ENCODE measurements at regions not wholly inside any gene's neighbourhood (a gene's known extent, or its start where the extent isn't known, plus 50 kb on each side); places are given as distances from the start of the nearest gene placed in this dataset.

DNA sequence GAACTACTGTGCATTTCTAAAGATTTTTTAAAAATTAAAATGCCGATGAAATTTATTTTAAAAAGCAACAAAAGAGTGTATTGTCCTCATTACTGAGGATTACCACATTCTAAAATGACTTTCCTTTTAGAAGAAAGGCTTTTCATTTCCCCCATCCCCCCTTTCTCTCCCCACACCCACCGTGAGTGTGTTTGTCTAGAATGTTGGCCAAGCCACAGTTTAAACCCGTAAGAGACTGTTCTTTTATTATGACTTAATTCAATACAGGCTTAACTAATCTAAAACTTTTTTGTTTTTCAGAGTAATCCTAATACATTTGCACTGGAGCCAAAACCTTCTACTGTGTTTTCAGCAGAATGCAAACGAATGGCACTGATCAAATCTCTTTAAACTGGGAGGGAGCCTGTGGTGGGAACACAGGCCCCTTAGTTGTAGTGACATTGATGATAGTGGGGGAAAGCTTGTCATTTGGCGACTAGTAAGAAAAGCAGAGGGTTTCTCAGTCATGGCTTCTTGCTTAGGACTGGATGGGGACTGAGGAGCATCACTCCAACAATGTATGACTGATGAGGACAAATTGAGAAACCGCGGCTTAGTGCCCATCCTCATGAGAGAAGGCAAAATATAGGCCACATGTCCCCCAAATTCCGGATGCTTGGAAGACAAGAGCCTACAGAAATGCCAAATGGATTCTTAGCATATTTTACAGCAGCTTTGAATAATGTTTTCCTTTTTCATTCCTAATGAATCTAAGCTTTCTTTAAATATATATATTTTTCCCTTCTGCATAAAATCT is 154.0 kb upstream of the SMIM21 start:
- H3K27me3 ChIP-seq = no peaks in the 10 kb centered on the region
- H3K4me1 ChIP-seq = no peaks in the 10 kb centered on the region
- no peaks in the 10 kb centered on the region for H3K36me3 ChIP-seq
- H3K9me3 ChIP-seq = no peaks in the 10 kb centered on the region
- ATAC-seq = no peak
- no peak overlapping the region for H3K27ac ChIP-seq
- H3K4me3 ChIP-seq = no peak overlapping the region
- no peak for TF ChIP-seq POLR2A (IDR thresholded peaks at IDR 0.05)
- TF ChIP-seq EP300 (IDR thresholded peaks at IDR 0.05) = no peak
- TF ChIP-seq POLR2AphosphoS5 (IDR thresholded peaks at IDR 0.05) = no peak
- TF ChIP-seq, protein P1, sequence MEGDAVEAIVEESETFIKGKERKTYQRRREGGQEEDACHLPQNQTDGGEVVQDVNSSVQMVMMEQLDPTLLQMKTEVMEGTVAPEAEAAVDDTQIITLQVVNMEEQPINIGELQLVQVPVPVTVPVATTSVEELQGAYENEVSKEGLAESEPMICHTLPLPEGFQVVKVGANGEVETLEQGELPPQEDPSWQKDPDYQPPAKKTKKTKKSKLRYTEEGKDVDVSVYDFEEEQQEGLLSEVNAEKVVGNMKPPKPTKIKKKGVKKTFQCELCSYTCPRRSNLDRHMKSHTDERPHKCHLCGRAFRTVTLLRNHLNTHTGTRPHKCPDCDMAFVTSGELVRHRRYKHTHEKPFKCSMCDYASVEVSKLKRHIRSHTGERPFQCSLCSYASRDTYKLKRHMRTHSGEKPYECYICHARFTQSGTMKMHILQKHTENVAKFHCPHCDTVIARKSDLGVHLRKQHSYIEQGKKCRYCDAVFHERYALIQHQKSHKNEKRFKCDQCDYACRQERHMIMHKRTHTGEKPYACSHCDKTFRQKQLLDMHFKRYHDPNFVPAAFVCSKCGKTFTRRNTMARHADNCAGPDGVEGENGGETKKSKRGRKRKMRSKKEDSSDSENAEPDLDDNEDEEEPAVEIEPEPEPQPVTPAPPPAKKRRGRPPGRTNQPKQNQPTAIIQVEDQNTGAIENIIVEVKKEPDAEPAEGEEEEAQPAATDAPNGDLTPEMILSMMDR (IDR thresholded peaks at IDR 0.05) = no peak
- WGBS, 2 donors (ENCODE audit: low coverage in 1 of 2) = 65 to 69% methylated on average over 7 to 8 of the region's 8 CpGs

DNA sequence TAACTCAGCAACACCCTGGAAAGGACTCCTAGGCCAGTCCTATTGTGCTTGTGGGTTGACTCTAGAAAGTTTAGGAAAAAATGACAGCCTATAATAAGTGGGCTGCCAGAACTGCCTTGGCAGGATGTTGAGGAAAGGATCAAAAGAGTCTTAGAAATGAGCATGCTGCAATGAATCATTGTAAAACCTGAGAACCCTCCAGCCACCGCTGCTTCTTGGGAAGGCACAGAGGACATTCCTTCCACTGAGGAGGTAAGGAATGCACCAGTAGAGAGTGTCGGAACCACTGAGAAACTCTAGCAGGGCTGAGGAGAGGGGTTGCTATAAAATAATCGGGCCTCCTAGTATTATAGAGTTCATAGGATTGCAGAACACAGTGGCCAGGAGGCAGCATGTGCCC is 146.7 kb upstream of the SMIM21 start:
- no peaks in the 10 kb centered on the region for H3K36me3 ChIP-seq
- WGBS, 2 donors (ENCODE audit: low coverage in 1 of 2) = 70 to 83% methylated on average over 3 of the region's 3 CpGs

DNA sequence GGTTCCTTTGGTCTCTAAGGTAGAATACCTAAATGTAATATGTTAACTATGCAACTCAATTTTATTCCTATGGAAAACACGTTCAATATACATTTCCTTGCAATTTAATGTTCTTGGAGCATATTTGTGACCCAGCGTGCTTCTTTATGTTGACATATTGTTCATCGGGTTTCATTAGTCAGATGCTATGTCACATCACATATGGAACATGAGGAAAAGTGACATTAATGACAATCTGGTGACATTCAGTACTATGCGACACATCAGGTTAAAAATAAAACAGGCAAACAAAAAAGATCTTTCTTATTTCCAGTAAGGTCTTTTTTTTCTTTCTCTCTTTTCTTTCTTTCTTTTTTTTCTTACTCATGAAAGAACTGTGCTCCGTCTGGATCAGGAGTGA is 135.6 kb upstream of the SMIM21 start:
- H3K9me3 ChIP-seq = no peaks in the 10 kb centered on the region
- no peaks in the 10 kb centered on the region for H3K27me3 ChIP-seq
- no peak overlapping the region for H3K4me3 ChIP-seq
- H3K4me1 ChIP-seq = no peaks in the 10 kb centered on the region
- WGBS, 2 donors (ENCODE audit: low coverage in 1 of 2) = 81 to 89% methylated on average over 4 to 5 of the region's 5 CpGs
- no peak for ATAC-seq
- TF ChIP-seq POLR2A (IDR thresholded peaks at IDR 0.05) = no peak
- TF ChIP-seq, protein P1 (IDR thresholded peaks at IDR 0.05) = no peak
- no peak for TF ChIP-seq POLR2AphosphoS5 (IDR thresholded peaks at IDR 0.05)
- TF ChIP-seq EP300 (IDR thresholded peaks at IDR 0.05) = no peak
- H3K36me3 ChIP-seq = no peaks in the 10 kb centered on the region
- H3K27ac ChIP-seq = no peak overlapping the region

More for the DNA sequence above, 146.7 kb upstream of the SMIM21 start:
- no peak overlapping the region for H3K27ac ChIP-seq
- H3K27me3 ChIP-seq = peaks cover 5% of the 10 kb centered on the region
- H3K4me3 ChIP-seq = no peak overlapping the region
- TF ChIP-seq POLR2A (IDR thresholded peaks at IDR 0.05) = no peak
- no peak for TF ChIP-seq POLR2AphosphoS5 (IDR thresholded peaks at IDR 0.05)
- no peak for TF ChIP-seq EP300 (IDR thresholded peaks at IDR 0.05)
- TF ChIP-seq, protein P1 (IDR thresholded peaks at IDR 0.05) = no peak
- ATAC-seq = no peak
- no peaks in the 10 kb centered on the region for H3K9me3 ChIP-seq
- no peaks in the 10 kb centered on the region for H3K4me1 ChIP-seq

DNA sequence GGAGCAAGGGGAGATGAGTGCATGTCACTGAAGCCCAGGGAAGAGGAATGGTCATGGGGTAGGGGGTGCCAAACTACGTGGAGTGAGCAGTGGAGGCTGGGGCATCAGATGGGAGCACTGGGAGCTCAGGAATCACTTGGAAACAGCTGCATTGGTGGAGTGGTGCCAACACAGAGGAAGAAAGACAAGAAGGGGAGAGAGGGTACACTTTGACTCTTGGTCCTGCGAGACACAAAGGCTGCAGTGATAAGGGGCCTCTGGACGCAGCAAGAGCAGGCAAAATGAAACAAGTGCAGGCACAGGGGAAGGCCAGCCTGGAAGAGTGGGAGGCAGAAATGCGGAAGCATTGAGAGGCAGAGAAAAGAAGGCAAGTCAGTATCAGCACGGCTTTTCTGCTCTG is 134.7 kb upstream of the SMIM21 start:
- no peak overlapping the region for H3K27ac ChIP-seq
- TF ChIP-seq EP300 (IDR thresholded peaks at IDR 0.05) = no peak
- TF ChIP-seq, protein P1 (IDR thresholded peaks at IDR 0.05) = no peak
- TF ChIP-seq POLR2A (IDR thresholded peaks at IDR 0.05) = no peak
- TF ChIP-seq POLR2AphosphoS5 (IDR thresholded peaks at IDR 0.05) = no peak
- 81 to 100% methylated on average over 1 to 5 of the region's 5 CpGs for WGBS, 2 donors (ENCODE audit: low coverage in 1 of 2)
- H3K9me3 ChIP-seq = no peaks in the 10 kb centered on the region
- H3K27me3 ChIP-seq = no peaks in the 10 kb centered on the region
- no peaks in the 10 kb centered on the region for H3K36me3 ChIP-seq
- no peak overlapping the region for H3K4me3 ChIP-seq
- ATAC-seq = no peak
- H3K4me1 ChIP-seq = no peaks in the 10 kb centered on the region

DNA sequence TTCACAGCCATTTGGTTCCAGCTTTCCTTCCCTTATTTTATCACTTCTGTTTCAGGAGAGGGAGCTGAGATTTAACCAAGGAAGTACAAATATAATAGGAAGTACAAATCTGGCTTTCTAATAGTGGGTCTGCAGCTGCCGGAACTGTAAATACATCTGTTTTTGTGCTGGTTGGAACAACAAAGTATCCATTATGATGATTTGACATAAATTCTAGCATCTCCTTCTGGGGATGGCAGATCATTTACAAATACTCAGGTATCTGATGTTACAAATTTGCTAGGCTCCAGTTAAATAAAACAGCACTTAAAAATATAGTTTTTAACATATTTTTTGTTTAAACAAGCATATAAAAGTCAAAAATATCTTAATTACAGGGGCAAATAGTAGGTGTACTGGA is 131.3 kb upstream of the SMIM21 start:
- ATAC-seq = no peak
- TF ChIP-seq, protein P1 (IDR thresholded peaks at IDR 0.05) = no peak
- no peak for TF ChIP-seq POLR2A (IDR thresholded peaks at IDR 0.05)
- TF ChIP-seq EP300 (IDR thresholded peaks at IDR 0.05) = no peak
- no peak for TF ChIP-seq POLR2AphosphoS5 (IDR thresholded peaks at IDR 0.05)
- H3K4me3 ChIP-seq = no peak overlapping the region
- H3K27me3 ChIP-seq = no peaks in the 10 kb centered on the region
- H3K36me3 ChIP-seq = no peaks in the 10 kb centered on the region
- WGBS, 2 donors (ENCODE audit: low coverage in 1 of 2) = 64 to 86% methylated on average over 1 of the region's 1 CpG
- no peak overlapping the region for H3K27ac ChIP-seq
- H3K4me1 ChIP-seq = no peaks in the 10 kb centered on the region
- no peaks in the 10 kb centered on the region for H3K9me3 ChIP-seq
